Endodermal cell (in vitro differentiated cells): ENCODE measurements at regions not wholly inside any gene's neighbourhood (a gene's known extent, or its start where the extent isn't known, plus 50 kb on each side); places are given as distances from the start of the nearest gene placed in this dataset.

Source experiments
- DNase-seq: peaks from one replicate; pipeline ENCODE4 v3.0.0-alpha.2; 2017
- H3K27ac ChIP-seq: 2 replicates; pipeline ENCODE4 v1.5.1; 2013; ENCODE audit warnings: mild to moderate bottlenecking, low read depth, low read length, moderate library complexity
- H3K27me3 ChIP-seq: 2 replicates; pipeline ENCODE4 v1.6.1; 2013; ENCODE audit warnings: mild to moderate bottlenecking, low read length, moderate library complexity; ENCODE audit not compliant: insufficient read depth, control insufficient read depth, poor library complexity, severe bottlenecking
- H3K36me3 ChIP-seq: 2 replicates; pipeline ENCODE4 v1.7.0; 2013; ENCODE audit warnings: mild to moderate bottlenecking, low read length, moderate library complexity; ENCODE audit not compliant: control insufficient read depth, insufficient read depth
- H3K4me1 ChIP-seq: one replicate; pipeline ENCODE4 v1.7.0; 2013; ENCODE audit warnings: low read length; ENCODE audit not compliant: control insufficient read depth, insufficient read depth
- H3K4me3 ChIP-seq: 2 replicates; pipeline ENCODE4 v1.5.1; 2013; ENCODE audit warnings: mild to moderate bottlenecking, low read length, moderate library complexity
- H3K9ac ChIP-seq: 2 replicates; pipeline ENCODE4 v1.6.1; 2013; ENCODE audit warnings: mild to moderate bottlenecking, low read length, moderate library complexity; ENCODE audit not compliant: poor library complexity, severe bottlenecking; ENCODE audit errors: extremely low read depth
- H3K9me3 ChIP-seq: 2 replicates; pipeline ENCODE4 v1.6.1; 2013; ENCODE audit warnings: mild to moderate bottlenecking, low read length, moderate library complexity; ENCODE audit not compliant: control insufficient read depth
- H3K27ac Mint-ChIP-seq: 2 replicates; pipeline ENCODE4 v1.8.0; 2020; ENCODE audit warnings: mixed read lengths
- H3K27me3 Mint-ChIP-seq: 2 replicates; pipeline ENCODE4 v1.8.0; 2021; ENCODE audit warnings: mild to moderate bottlenecking, mixed read lengths; ENCODE audit not compliant: insufficient read depth
- H3K36me3 Mint-ChIP-seq: 2 replicates; pipeline ENCODE4 v1.8.0; 2020; ENCODE audit warnings: low read depth, mixed read lengths
- H3K4me1 Mint-ChIP-seq: 2 replicates; pipeline ENCODE4 v1.8.0; 2020; ENCODE audit warnings: mixed read lengths
- H3K4me3 Mint-ChIP-seq: 2 replicates; pipeline ENCODE4 v1.8.0; 2020; ENCODE audit warnings: mild to moderate bottlenecking, moderate library complexity, mixed read lengths
- H3K9me3 Mint-ChIP-seq: 2 replicates; pipeline ENCODE4 v1.8.0; 2020; ENCODE audit warnings: mild to moderate bottlenecking, mixed read lengths
- CTCF ChIP-seq: fragments of 200-600 bp; sonication (generic); conservative IDR thresholded peaks from 2 replicates; pipeline ENCODE4 v1.5.0; 2021; ENCODE audit warnings: antibody characterized with exemption, mild to moderate bottlenecking
- WGBS, 2 experiments: methylation state at CpG; one replicate each; pipeline versions ENCODE4 v1.1.5 to v1.1.7; 2013; ENCODE audit warnings: missing lambda C conversion rate in 2 of 2, mixed read lengths in 1 of 2; ENCODE audit not compliant: insufficient coverage in 1 of 2, insufficient read length in 1 of 2; 5-methylcytosine and 5-hydroxymethylcytosine counted together

- Histone ChIP-seq H3K4me3 (no peak overlapping the region), H3K27me3 (no peaks in the 10 kb centered on the region), H3K27ac (no peak overlapping the region), H3K9me3 (no peaks in the 10 kb centered on the region), H3K9ac (no peak overlapping the region), H3K36me3 (no peaks in the 10 kb centered on the region), H3K4me1 (no peaks in the 10 kb centered on the region)
- Mint-ChIP-seq H3K4me1 (no peaks in the 10 kb centered on the region), H3K27ac (no peak overlapping the region), H3K9me3 (peaks cover 6% of the 10 kb centered on the region), H3K4me3 (no peak overlapping the region), H3K36me3 (peaks cover 2% of the 10 kb centered on the region), H3K27me3 (no peaks in the 10 kb centered on the region)
- WGBS, 2 experiments, result 88 to 92% methylated on average over 6 of the region's 6 CpGs
- TF ChIP-seq CTCF, result no peak
- DNase-seq, result no peak
These were observed 211.3 kb downstream of the GPD2 start for GRCh38 chr2:156647377-156648010.

- Histone ChIP-seq H3K27ac (no peak overlapping the region), H3K36me3 (no peaks in the 10 kb centered on the region), H3K27me3 (no peaks in the 10 kb centered on the region), H3K4me1 (no peaks in the 10 kb centered on the region), H3K4me3 (no peak overlapping the region), H3K9me3 (no peaks in the 10 kb centered on the region), H3K9ac (no peak overlapping the region)
- peaks cover 6% of the 10 kb centered on the region for H3K9me3 Mint-ChIP-seq
- no peaks in the 10 kb centered on the region for H3K4me1 Mint-ChIP-seq
- H3K27ac Mint-ChIP-seq, result no peak overlapping the region
- no peak overlapping the region for H3K4me3 Mint-ChIP-seq
- DNase-seq, result no peak
- peaks cover 2% of the 10 kb centered on the region for H3K36me3 Mint-ChIP-seq
- no peaks in the 10 kb centered on the region for H3K27me3 Mint-ChIP-seq
- TF ChIP-seq CTCF, result no peak
These were observed 212.3 kb downstream of the GPD2 start for GRCh38 chr2:156648522-156648921.

GRCh38 chr2:156649596-156649995 lies 213.4 kb downstream of the GPD2 start:
- no peaks in the 10 kb centered on the region for H3K4me1 Mint-ChIP-seq
- H3K4me3 Mint-ChIP-seq, result no peak overlapping the region
- Histone ChIP-seq H3K9ac (no peak overlapping the region), H3K4me3 (no peak overlapping the region), H3K9me3 (no peaks in the 10 kb centered on the region), H3K36me3 (no peaks in the 10 kb centered on the region), H3K27me3 (no peaks in the 10 kb centered on the region), H3K4me1 (no peaks in the 10 kb centered on the region), H3K27ac (no peak overlapping the region)
- 91 to 100% methylated on average over 1 of the region's 1 CpG for WGBS, 2 experiments
- DNase-seq, result no peak
- H3K9me3 Mint-ChIP-seq, result peaks cover 6% of the 10 kb centered on the region
- peaks cover 2% of the 10 kb centered on the region for H3K36me3 Mint-ChIP-seq
- no peak overlapping the region for H3K27ac Mint-ChIP-seq
- TF ChIP-seq CTCF, result no peak
- no peaks in the 10 kb centered on the region for H3K27me3 Mint-ChIP-seq
